SK-N-SH treated with all-trans-retinoic acid at 6 μM for 48 hours (cell line): ENCODE measurements at regions not wholly inside any gene's neighbourhood (a gene's known extent, or its start where the extent isn't known, plus 50 kb on each side); places are given as distances from the start of the nearest gene placed in this dataset.
"Not testable (repeated sequence)": the region's sequence is repeated elsewhere in the genome, so short reads cannot be mapped to it uniquely, and the experiment has no call there.

Experiments used
- BACH2 ChIP-seq: fragments of 250-450 bp; sonication (Bioruptor Pico); IDR thresholded peaks from 2 replicates; pipeline ENCODE4 v1.9.0; 2021; ENCODE audit warnings: mild to moderate bottlenecking, borderline replicate concordance
- CREB5 ChIP-seq: fragments of 250-450 bp; sonication (Bioruptor Pico); IDR thresholded peaks from 2 replicates; pipeline ENCODE4 v1.5.1; 2020; ENCODE audit warnings: low read depth, mild to moderate bottlenecking, moderate library complexity
- CSRNP3 ChIP-seq: fragments of 250-450 bp; sonication (Bioruptor Pico); IDR thresholded peaks from 2 replicates; pipeline ENCODE4 v1.5.1; 2021; ENCODE audit warnings: mild to moderate bottlenecking, moderate library complexity
- ESRRG ChIP-seq: fragments of 250-450 bp; sonication (Bioruptor Pico); IDR thresholded peaks from 2 replicates; pipeline ENCODE4 v1.6.1; 2021; ENCODE audit warnings: mild to moderate bottlenecking
- OSR1 ChIP-seq: fragments of 250-450 bp; sonication (Bioruptor Pico); IDR thresholded peaks from 2 replicates; pipeline ENCODE4 v1.8.0; 2022; ENCODE audit warnings: moderate library complexity, mild to moderate bottlenecking, inconsistent platforms
- PATZ1 ChIP-seq: fragments of 250-450 bp; sonication (Bioruptor Pico); IDR thresholded peaks from 2 replicates; pipeline ENCODE4 v1.8.0; 2020; ENCODE audit warnings: mild to moderate bottlenecking, moderate library complexity, borderline replicate concordance
- TOX ChIP-seq: fragments of 250-450 bp; sonication (Bioruptor Pico); IDR thresholded peaks from 2 replicates; pipeline ENCODE4 v1.8.0; 2021; ENCODE audit warnings: mild to moderate bottlenecking, moderate library complexity, borderline replicate concordance
- ZC3H10 ChIP-seq: fragments of 250-450 bp; sonication (Bioruptor Pico); IDR thresholded peaks from 2 replicates; pipeline ENCODE4 v1.5.1; 2021; ENCODE audit warnings: mild to moderate bottlenecking, moderate library complexity
- ZNF70 ChIP-seq: fragments of 450-650 bp; formaldehyde crosslinking; IDR thresholded peaks from 2 replicates; pipeline ENCODE4 v1.5.0; 2020; ENCODE audit warnings: mild to moderate bottlenecking, moderate library complexity
- ZNF8 ChIP-seq: fragments of 450-650 bp; formaldehyde crosslinking; IDR thresholded peaks from 2 replicates; pipeline ENCODE4 v1.5.0; 2020; ENCODE audit warnings: mild to moderate bottlenecking, moderate library complexity
- TF ChIP-seq, protein P1 (sequence below): fragments of 250-450 bp; sonication (Bioruptor Pico); IDR thresholded peaks from 2 replicates; pipeline ENCODE4 v1.8.0; 2021; ENCODE audit warnings: low read depth, mild to moderate bottlenecking, moderate library complexity, borderline replicate concordance

DNA sequence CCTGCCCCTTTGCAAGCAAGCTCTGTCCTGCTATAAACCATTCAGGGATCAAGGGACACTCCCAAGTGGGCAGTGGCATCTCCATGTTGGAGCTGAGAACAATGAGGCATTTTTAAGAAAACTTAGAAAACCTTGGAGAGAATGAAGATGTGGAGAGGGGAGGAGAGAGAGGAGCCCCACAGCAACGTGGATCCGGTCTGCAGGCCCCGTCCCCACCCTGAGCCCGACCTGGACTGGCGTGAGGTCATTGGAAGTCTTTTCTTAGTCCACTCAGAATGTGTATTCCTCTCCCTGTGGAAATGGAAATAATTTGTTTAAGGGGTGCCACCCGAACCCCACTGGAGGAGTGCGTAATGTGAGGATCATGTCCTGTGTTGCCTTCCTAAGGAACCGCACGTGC lies 328.0 kb upstream of the COX7C start:
- not testable (repeated sequence) for TF ChIP-seq ZC3H10 (CRISPR knock-in tag); PATZ1; OSR1 (CRISPR knock-in tag); ESRRG (CRISPR knock-in tag); ZNF8 (CRISPR knock-in tag); TOX (CRISPR knock-in tag); CREB5 (CRISPR knock-in tag); BACH2 (CRISPR knock-in tag); CSRNP3 (CRISPR knock-in tag); ZNF70
- TF ChIP-seq, protein P1, sequence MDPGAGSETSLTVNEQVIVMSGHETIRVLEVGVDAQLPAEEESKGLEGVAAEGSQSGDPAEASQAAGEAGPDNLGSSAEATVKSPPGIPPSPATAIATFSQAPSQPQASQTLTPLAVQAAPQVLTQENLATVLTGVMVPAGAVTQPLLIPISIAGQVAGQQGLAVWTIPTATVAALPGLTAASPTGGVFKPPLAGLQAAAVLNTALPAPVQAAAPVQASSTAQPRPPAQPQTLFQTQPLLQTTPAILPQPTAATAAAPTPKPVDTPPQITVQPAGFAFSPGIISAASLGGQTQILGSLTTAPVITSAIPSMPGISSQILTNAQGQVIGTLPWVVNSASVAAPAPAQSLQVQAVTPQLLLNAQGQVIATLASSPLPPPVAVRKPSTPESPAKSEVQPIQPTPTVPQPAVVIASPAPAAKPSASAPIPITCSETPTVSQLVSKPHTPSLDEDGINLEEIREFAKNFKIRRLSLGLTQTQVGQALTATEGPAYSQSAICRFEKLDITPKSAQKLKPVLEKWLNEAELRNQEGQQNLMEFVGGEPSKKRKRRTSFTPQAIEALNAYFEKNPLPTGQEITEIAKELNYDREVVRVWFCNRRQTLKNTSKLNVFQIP, result not testable (repeated sequence)
